SHP77 (cell line): ENCODE measurements at regions not wholly inside any gene's neighbourhood (a gene's known extent, or its start where the extent isn't known, plus 50 kb on each side); places are given as distances from the start of the nearest gene placed in this dataset.

Experiments
- DNase-seq, 2 experiments: peaks; one replicate each; lab custom pipeline; 2025; lab: John Stamatoyannopoulos, UW

GRCh38 chr17:17398188-17398942 is 78.4 kb upstream of the MED9 start:
- DNase-seq, result no peak

GRCh38 chr17:17398943-17399926 is 77.6 kb upstream of the MED9 start:
- no peak for DNase-seq

GRCh38 chr17:17400070-17400469 is 76.7 kb upstream of the MED9 start:
- no peak for DNase-seq

- DNase-seq, result no peak
Observed at GRCh38 chr17:17400566-17401184, 76.1 kb upstream of the MED9 start.

GRCh38 chr17:17401271-17401781 is 75.5 kb upstream of the MED9 start:
- DNase-seq, result peak; percentile 69 to 85

- DNase-seq, result no peak
Observed at GRCh38 chr17:17402558-17402957, 74.2 kb upstream of the MED9 start.

GRCh38 chr17:17403065-17403464 is 73.7 kb upstream of the MED9 start:
- peak in 1 of 2 experiments; percentile 50 for DNase-seq

GRCh38 chr17:17403899-17404576 is 72.8 kb upstream of the MED9 start:
- DNase-seq, result peak; percentile 97

- DNase-seq, result no peak
Observed at GRCh38 chr17:17405673-17406072, 71.1 kb upstream of the MED9 start.

GRCh38 chr17:17406225-17406624 is 70.6 kb upstream of the MED9 start:
- DNase-seq, result peak in 1 of 2 experiments; percentile 59

GRCh38 chr17:17408236-17408794 is 68.5 kb upstream of the MED9 start:
- DNase-seq, result no peak

GRCh38 chr17:17410357-17410756 is 66.4 kb upstream of the MED9 start:
- no peak for DNase-seq

GRCh38 chr17:17411692-17412091 is 65.1 kb upstream of the MED9 start:
- no peak for DNase-seq

- no peak for DNase-seq
Observed at GRCh38 chr17:17412326-17412725, 64.5 kb upstream of the MED9 start.

- DNase-seq, result no peak
Observed at GRCh38 chr17:17413215-17413792, 63.5 kb upstream of the MED9 start.

- no peak for DNase-seq
Observed at GRCh38 chr17:17413821-17414220, 63.0 kb upstream of the MED9 start.

GRCh38 chr17:17414341-17414805 is 62.4 kb upstream of the MED9 start:
- DNase-seq, result no peak

GRCh38 chr17:17415006-17415405 is 61.8 kb upstream of the MED9 start:
- no peak for DNase-seq

- peak; percentile 100 for DNase-seq
Observed at GRCh38 chr17:17416007-17416399, 60.8 kb upstream of the MED9 start.

GRCh38 chr17:17416400-17417360 is 60.1 kb upstream of the MED9 start:
- peak; percentile 100 for DNase-seq
